ENCODE measurements at regions not wholly inside any gene's neighbourhood (a gene's known extent, or its start where the extent isn't known, plus 50 kb on each side); places are given as distances from the start of the nearest gene placed in this dataset.

DNA sequence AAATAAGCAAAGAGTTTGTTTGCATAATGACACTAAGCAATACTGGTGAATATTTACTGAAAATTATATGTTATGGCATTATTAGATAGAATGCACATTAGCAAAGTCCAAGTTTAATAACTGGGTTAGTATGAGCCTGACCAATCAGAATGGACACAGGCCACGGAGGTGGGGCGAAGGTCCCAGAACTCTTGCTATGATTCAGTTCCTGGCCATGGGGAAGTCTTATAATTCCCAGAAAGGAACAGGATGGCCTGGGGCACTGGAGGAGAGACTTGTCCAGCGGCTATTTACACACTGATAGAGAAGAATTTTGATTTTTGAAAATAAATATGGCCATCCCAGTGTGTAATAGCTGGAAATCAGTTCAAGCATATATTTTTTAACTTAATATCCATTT lies 372.0 kb downstream of the EFNB2 start (continued):
- no peak for TF ChIP-seq REST (IDR thresholded peaks at IDR 0.05; ENCODE audit: unreplicated experiment)
- no peak for TF ChIP-seq STAT1 (IDR thresholded peaks at IDR 0.05; ENCODE audit: unreplicated experiment)
- no peak for TF ChIP-seq ZNF331 (CRISPR knock-in tag; IDR thresholded peaks at IDR 0.05; ENCODE audit: low read depth)
- TF ChIP-seq, protein P1, sequence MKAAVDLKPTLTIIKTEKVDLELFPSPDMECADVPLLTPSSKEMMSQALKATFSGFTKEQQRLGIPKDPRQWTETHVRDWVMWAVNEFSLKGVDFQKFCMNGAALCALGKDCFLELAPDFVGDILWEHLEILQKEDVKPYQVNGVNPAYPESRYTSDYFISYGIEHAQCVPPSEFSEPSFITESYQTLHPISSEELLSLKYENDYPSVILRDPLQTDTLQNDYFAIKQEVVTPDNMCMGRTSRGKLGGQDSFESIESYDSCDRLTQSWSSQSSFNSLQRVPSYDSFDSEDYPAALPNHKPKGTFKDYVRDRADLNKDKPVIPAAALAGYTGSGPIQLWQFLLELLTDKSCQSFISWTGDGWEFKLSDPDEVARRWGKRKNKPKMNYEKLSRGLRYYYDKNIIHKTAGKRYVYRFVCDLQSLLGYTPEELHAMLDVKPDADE (IDR thresholded peaks at IDR 0.05), result no peak

DNA sequence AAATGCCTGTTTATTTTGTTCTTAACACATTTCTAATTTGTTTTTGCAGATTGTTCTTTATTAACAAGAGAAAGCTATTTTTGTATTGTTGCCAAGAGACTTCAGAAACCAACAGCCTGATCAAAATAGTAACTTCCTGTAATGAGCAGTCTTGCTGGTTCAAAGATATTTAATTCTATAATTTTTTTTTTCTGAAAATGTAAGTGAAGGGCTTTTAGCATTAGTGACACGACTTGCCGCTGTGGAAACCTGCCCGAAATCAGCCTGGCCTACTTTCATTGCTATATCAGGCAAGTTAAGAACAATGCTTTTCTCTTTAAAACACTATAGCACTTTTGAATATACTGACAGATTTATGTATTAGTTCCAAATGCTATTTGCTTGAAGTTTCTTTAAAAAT lies 374.3 kb downstream of the EFNB2 start:
- H3K27me3 Mint-ChIP-seq (ENCODE audit: insufficient read depth, low read depth, poor library complexity), result no peaks in the 10 kb centered on the region

More for the DNA sequence above, 374.3 kb downstream of the EFNB2 start:
- H3F3A ChIP-seq (replicated peaks; ENCODE audit: low read depth), result no peaks in the 10 kb centered on the region
- H3K27me3 ChIP-seq (ENCODE audit: insufficient read depth), result no peaks in the 10 kb centered on the region
- H3K9me2 ChIP-seq (ENCODE audit: insufficient read depth), result 0 out of 2 replicates have a peak, but pooled peaks cover 4% of the 10 kb centered on the region
- ATAC-seq, result no peak
- peaks cover 5% of the 10 kb centered on the region; the same call in 2 of the 3 replicates for H3K4me1 Mint-ChIP-seq
- no peak overlapping the region for H3K27ac ChIP-seq (ENCODE audit: low read depth)
- H2AFZ ChIP-seq, result no peak overlapping the region
- no peak for DNase-seq (ENCODE audit: low spot score)
- H3K4me3 Mint-ChIP-seq, result no peak overlapping the region
- no peak overlapping the region for H3K4me3 ChIP-seq
- no peaks in the 10 kb centered on the region for H3K36me3 Mint-ChIP-seq (ENCODE audit: low read depth)
- TF ChIP-seq EZH2 (IDR thresholded peaks at IDR 0.05; ENCODE audit: low read depth, unreplicated experiment), result no peak
- TF ChIP-seq POLR2AphosphoS5 (IDR thresholded peaks at IDR 0.05; ENCODE audit: low read depth), result no peak
- TF ChIP-seq CREB1 (CRISPR knock-in tag; IDR thresholded peaks at IDR 0.05; ENCODE audit: low read depth), result no peak
- TF ChIP-seq, protein P2, sequence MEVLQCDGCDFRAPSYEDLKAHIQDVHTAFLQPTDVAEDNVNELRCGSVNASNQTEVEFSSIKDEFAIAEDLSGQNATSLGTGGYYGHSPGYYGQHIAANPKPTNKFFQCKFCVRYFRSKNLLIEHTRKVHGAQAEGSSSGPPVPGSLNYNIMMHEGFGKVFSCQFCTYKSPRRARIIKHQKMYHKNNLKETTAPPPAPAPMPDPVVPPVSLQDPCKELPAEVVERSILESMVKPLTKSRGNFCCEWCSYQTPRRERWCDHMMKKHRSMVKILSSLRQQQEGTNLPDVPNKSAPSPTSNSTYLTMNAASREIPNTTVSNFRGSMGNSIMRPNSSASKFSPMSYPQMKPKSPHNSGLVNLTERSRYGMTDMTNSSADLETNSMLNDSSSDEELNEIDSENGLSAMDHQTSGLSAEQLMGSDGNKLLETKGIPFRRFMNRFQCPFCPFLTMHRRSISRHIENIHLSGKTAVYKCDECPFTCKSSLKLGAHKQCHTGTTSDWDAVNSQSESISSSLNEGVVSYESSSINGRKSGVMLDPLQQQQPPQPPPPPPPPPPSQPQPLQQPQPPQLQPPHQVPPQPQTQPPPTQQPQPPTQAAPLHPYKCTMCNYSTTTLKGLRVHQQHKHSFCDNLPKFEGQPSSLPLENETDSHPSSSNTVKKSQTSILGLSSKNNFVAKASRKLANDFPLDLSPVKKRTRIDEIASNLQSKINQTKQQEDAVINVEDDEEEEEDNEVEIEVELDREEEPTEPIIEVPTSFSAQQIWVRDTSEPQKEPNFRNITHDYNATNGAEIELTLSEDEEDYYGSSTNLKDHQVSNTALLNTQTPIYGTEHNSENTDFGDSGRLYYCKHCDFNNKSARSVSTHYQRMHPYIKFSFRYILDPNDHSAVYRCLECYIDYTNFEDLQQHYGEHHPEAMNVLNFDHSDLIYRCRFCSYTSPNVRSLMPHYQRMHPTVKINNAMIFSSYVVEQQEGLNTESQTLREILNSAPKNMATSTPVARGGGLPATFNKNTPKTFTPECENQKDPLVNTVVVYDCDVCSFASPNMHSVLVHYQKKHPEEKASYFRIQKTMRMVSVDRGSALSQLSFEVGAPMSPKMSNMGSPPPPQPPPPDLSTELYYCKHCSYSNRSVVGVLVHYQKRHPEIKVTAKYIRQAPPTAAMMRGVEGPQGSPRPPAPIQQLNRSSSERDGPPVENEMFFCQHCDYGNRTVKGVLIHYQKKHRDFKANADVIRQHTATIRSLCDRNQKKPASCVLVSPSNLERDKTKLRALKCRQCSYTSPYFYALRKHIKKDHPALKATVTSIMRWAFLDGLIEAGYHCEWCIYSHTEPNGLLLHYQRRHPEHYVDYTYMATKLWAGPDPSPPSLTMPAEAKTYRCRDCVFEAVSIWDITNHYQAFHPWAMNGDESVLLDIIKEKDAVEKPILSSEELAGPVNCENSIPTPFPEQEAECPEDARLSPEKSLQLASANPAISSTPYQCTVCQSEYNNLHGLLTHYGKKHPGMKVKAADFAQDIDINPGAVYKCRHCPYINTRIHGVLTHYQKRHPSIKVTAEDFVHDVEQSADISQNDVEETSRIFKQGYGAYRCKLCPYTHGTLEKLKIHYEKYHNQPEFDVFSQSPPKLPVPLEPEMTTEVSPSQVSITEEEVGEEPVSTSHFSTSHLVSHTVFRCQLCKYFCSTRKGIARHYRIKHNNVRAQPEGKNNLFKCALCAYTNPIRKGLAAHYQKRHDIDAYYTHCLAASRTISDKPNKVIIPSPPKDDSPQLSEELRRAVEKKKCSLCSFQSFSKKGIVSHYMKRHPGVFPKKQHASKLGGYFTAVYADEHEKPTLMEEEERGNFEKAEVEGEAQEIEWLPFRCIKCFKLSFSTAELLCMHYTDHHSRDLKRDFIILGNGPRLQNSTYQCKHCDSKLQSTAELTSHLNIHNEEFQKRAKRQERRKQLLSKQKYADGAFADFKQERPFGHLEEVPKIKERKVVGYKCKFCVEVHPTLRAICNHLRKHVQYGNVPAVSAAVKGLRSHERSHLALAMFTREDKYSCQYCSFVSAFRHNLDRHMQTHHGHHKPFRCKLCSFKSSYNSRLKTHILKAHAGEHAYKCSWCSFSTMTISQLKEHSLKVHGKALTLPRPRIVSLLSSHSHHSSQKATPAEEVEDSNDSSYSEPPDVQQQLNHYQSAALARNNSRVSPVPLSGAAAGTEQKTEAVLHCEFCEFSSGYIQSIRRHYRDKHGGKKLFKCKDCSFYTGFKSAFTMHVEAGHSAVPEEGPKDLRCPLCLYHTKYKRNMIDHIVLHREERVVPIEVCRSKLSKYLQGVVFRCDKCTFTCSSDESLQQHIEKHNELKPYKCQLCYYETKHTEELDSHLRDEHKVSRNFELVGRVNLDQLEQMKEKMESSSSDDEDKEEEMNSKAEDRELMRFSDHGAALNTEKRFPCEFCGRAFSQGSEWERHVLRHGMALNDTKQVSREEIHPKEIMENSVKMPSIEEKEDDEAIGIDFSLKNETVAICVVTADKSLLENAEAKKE (CRISPR knock-in tag; IDR thresholded peaks at IDR 0.05), result no peak
- TF ChIP-seq JUNB (IDR thresholded peaks at IDR 0.05; ENCODE audit: unreplicated experiment), result no peak
- TF ChIP-seq STAT1 (IDR thresholded peaks at IDR 0.05; ENCODE audit: unreplicated experiment), result no peak
- TF ChIP-seq ZNF331 (CRISPR knock-in tag; IDR thresholded peaks at IDR 0.05; ENCODE audit: low read depth), result no peak
- TF ChIP-seq, protein P1 (IDR thresholded peaks at IDR 0.05), result no peak
- no peaks in the 10 kb centered on the region for H3K4me1 ChIP-seq (ENCODE audit: insufficient read depth)
- no peaks in the 10 kb centered on the region for H4K20me1 ChIP-seq (replicated peaks; ENCODE audit: insufficient read depth)
- no peak overlapping the region for H3K27ac Mint-ChIP-seq
- no peaks in the 10 kb centered on the region for H3K36me3 ChIP-seq (ENCODE audit: insufficient read depth)
- no peak overlapping the region for H3K4me2 ChIP-seq
- no peaks in the 10 kb centered on the region for H3K79me2 ChIP-seq (replicated peaks; ENCODE audit: insufficient read depth)
- H3K9me3 Mint-ChIP-seq, result no peaks in the 10 kb centered on the region

Data from GM23338 (cell line).